Putamen (tissue), 1 donor: ENCODE measurements at regions not wholly inside any gene's neighbourhood (a gene's known extent, or its start where the extent isn't known, plus 50 kb on each side); places are given as distances from the start of the nearest gene placed in this dataset.
"Not testable (repeated sequence)": the region's sequence is repeated elsewhere in the genome, so short reads cannot be mapped to it uniquely, and the experiment has no call there.

ENCODE experiments used
- DNase-seq: peaks from one replicate; pipeline ENCODE4 v3.0.0-alpha.2; 2016; ENCODE audit warnings: low spot score

- no peak for DNase-seq
Measured at GRCh38 chr2:31813016-31813415, 197.8 kb downstream of the MEMO1 start.

GRCh38 chr2:31812051-31812798 lies 198.6 kb downstream of the MEMO1 start:
- peak; percentile 14 for DNase-seq

GRCh38 chr2:31811482-31811881 lies 199.3 kb downstream of the MEMO1 start:
- DNase-seq: no peak

GRCh38 chr2:31810200-31810917 lies 200.4 kb downstream of the MEMO1 start:
- no peak for DNase-seq

GRCh38 chr2:31805688-31806087 lies 205.1 kb downstream of the MEMO1 start:
- no peak for DNase-seq

GRCh38 chr2:31803481-31804153 lies 207.2 kb downstream of the MEMO1 start:
- not testable (repeated sequence) for DNase-seq

- DNase-seq: no peak
Measured at GRCh38 chr2:31802711-31803110, 208.1 kb downstream of the MEMO1 start.

GRCh38 chr2:31799282-31799681 lies 211.5 kb downstream of the MEMO1 start:
- not testable (repeated sequence) for DNase-seq

- no peak for DNase-seq
Measured at GRCh38 chr2:31788273-31788672, 207.5 kb upstream of the SRD5A2 start.

GRCh38 chr2:31785876-31786275 lies 205.1 kb upstream of the SRD5A2 start:
- no peak for DNase-seq

GRCh38 chr2:31784868-31785267 lies 204.1 kb upstream of the SRD5A2 start:
- DNase-seq: no peak

GRCh38 chr2:31783446-31784091 lies 202.8 kb upstream of the SRD5A2 start:
- DNase-seq: not testable (repeated sequence)

- no peak for DNase-seq
Measured at GRCh38 chr2:31778153-31778552, 197.4 kb upstream of the SRD5A2 start.

GRCh38 chr2:31770741-31771140 lies 190.0 kb upstream of the SRD5A2 start:
- DNase-seq: no peak

- peak; percentile 70 for DNase-seq
Measured at GRCh38 chr2:31765078-31765945, 184.6 kb upstream of the SRD5A2 start.

- DNase-seq: no peak
Measured at GRCh38 chr2:31764169-31764568, 183.4 kb upstream of the SRD5A2 start.

- no peak for DNase-seq
Measured at GRCh38 chr2:31762085-31762484, 181.3 kb upstream of the SRD5A2 start.

GRCh38 chr2:31757351-31757750 lies 176.6 kb upstream of the SRD5A2 start:
- not testable (repeated sequence) for DNase-seq

- DNase-seq: not testable (repeated sequence)
Measured at GRCh38 chr2:31748746-31749145, 168.0 kb upstream of the SRD5A2 start.

- no peak for DNase-seq
Measured at GRCh38 chr2:31748041-31748440, 167.3 kb upstream of the SRD5A2 start.

- no peak for DNase-seq
Measured at GRCh38 chr2:31739161-31739560, 158.4 kb upstream of the SRD5A2 start.
